ENCODE measurements at regions not wholly inside any gene's neighbourhood (a gene's known extent, or its start where the extent isn't known, plus 50 kb on each side); places are given as distances from the start of the nearest gene placed in this dataset.

- Histone ChIP-seq H3K9me3 (ENCODE audit: control insufficient read depth in 1 of 2, insufficient read depth in 1 of 2, low read depth in 1 of 2, low read length in 2 of 2) (peaks cover 8 to 12% of the 10 kb centered on the region in 2 experiments; a peak in 2 of 4 replicates), H3K4me1 (ENCODE audit: control insufficient read depth in 1 of 2, insufficient read depth in 2 of 2, low read length in 2 of 2) (no peaks in the 10 kb centered on the region), H3K79me2 (ENCODE audit: insufficient read depth, low read length) (no peaks in the 10 kb centered on the region), H2AFZ (ENCODE audit: low read depth, low read length, poor library complexity, severe bottlenecking) (no peak overlapping the region), H3K27ac (ENCODE audit: low read depth, low read length) (no peak overlapping the region), H4K20me1 (ENCODE audit: insufficient read depth) (no peaks in the 10 kb centered on the region), H3K27me3 (ENCODE audit: insufficient read depth, low read length) (no peaks in the 10 kb centered on the region), H3K4me3 (replicated peaks in 1 of 2; ENCODE audit: low read depth in 1 of 2, low read length in 2 of 2) (no peak overlapping the region), H3K9ac (ENCODE audit: low read length) (no peak overlapping the region), H3K9me2 (ENCODE audit: insufficient read depth) (no peaks in the 10 kb centered on the region), H3K36me3 (ENCODE audit: control insufficient read depth in 1 of 2, insufficient read depth in 2 of 2, low read length in 2 of 2) (no peaks in the 10 kb centered on the region), H3K4me2 (ENCODE audit: low read length) (no peak overlapping the region)
- RAD21 ChIA-PET (ENCODE audit: low non-redundant PET in 1 of 2, low total read pairs in 2 of 2, uncharacterized antibody in 2 of 2, unreplicated experiment in 2 of 2), result no interaction called here
- POLR2A ChIA-PET, result no interaction called here
- intact Hi-C loops (cut with micrococcal nuclease), result no loop called here
- DNase-seq (ENCODE audit: low read depth, low spot score) (no peak), ATAC-seq (no peak)
- no TSS peak for BruUV-seq (replicated peaks)
- CTCF ChIA-PET, result no interaction called here
- TF ChIP-seq POLR2A (IDR thresholded peaks at IDR 0.05; ENCODE audit: borderline replicate concordance, extremely low read depth, insufficient read depth, insufficient read length), result no peak
- TF ChIP-seq EGR1 (IDR thresholded peaks at IDR 0.05; ENCODE audit: low read depth), result no peak
- TF ChIP-seq SP1 (IDR thresholded peaks at IDR 0.05; ENCODE audit: low read depth), result no peak
These were observed 393.3 kb downstream of the DMRT2 start for GRCh38 chr9:1443450-1443849.

GRCh38 chr9:1446671-1447070 is 396.5 kb downstream of the DMRT2 start:
- Histone ChIP-seq H3K4me3 (replicated peaks in 1 of 2; ENCODE audit: low read depth in 1 of 2, low read length in 2 of 2) (no peak overlapping the region), H3K79me2 (ENCODE audit: insufficient read depth, low read length) (no peaks in the 10 kb centered on the region), H3K27me3 (ENCODE audit: insufficient read depth, low read length) (no peaks in the 10 kb centered on the region), H3K4me1 (ENCODE audit: control insufficient read depth in 1 of 2, insufficient read depth in 2 of 2, low read length in 2 of 2) (no peaks in the 10 kb centered on the region), H3K9me2 (ENCODE audit: insufficient read depth) (no peaks in the 10 kb centered on the region), H4K20me1 (ENCODE audit: insufficient read depth) (no peaks in the 10 kb centered on the region), H3K9me3 (ENCODE audit: control insufficient read depth in 1 of 2, insufficient read depth in 1 of 2, low read depth in 1 of 2, low read length in 2 of 2) (peaks cover 4 to 12% of the 10 kb centered on the region in 2 experiments; a peak in 2 of 4 replicates), H2AFZ (ENCODE audit: low read depth, low read length, poor library complexity, severe bottlenecking) (no peak overlapping the region), H3K9ac (ENCODE audit: low read length) (no peak overlapping the region), H3K27ac (ENCODE audit: low read depth, low read length) (no peak overlapping the region), H3K4me2 (ENCODE audit: low read length) (no peak overlapping the region), H3K36me3 (ENCODE audit: control insufficient read depth in 1 of 2, insufficient read depth in 2 of 2, low read length in 2 of 2) (no peaks in the 10 kb centered on the region)
- ChIA-PET RAD21 (ENCODE audit: low non-redundant PET in 1 of 2, low total read pairs in 2 of 2, uncharacterized antibody in 2 of 2, unreplicated experiment in 2 of 2) (no interaction called here), CTCF (no interaction called here), POLR2A (no interaction called here)
- ATAC-seq (no peak), DNase-seq (ENCODE audit: low read depth, low spot score) (no peak)
- TF ChIP-seq CBX3 (IDR thresholded peaks at IDR 0.05; ENCODE audit: low read depth), result no peak
- no peak for TF ChIP-seq EZH2 (IDR thresholded peaks at IDR 0.05)
- no peak for TF ChIP-seq JUND (IDR thresholded peaks at IDR 0.05)
- BruUV-seq (replicated peaks), result no TSS peak
- intact Hi-C loops (cut with micrococcal nuclease), result no loop called here

Measured in HCT116 (cell line).